Breast epithelium (tissue), 3 donors: ENCODE measurements at regions not wholly inside any gene's neighbourhood (a gene's known extent, or its start where the extent isn't known, plus 50 kb on each side); places are given as distances from the start of the nearest gene placed in this dataset.

Experiments used
- POLR2A ChIP-seq: fragments of 450-650 bp; IDR thresholded peaks from one replicate; pipeline ENCODE4 v1.6.1; 2016; ENCODE audit warnings: antibody characterized with exemption, mild to moderate bottlenecking, moderate library complexity
- POLR2AphosphoS5 ChIP-seq, 3 donors: sonication (generic); formaldehyde crosslinking; IDR thresholded peaks; one replicate each; pipeline ENCODE4 v1.6.1; 2017; ENCODE audit warnings: antibody characterized with exemption in 3 of 3
- TF ChIP-seq, protein P1 (sequence below), 3 donors: fragments of 450-650 bp; IDR thresholded peaks; one replicate each; pipeline ENCODE4 v1.5.1; 2016 to 2017; ENCODE audit warnings: antibody characterized with exemption in 3 of 3, mild to moderate bottlenecking in 3 of 3, moderate library complexity in 3 of 3

DNA sequence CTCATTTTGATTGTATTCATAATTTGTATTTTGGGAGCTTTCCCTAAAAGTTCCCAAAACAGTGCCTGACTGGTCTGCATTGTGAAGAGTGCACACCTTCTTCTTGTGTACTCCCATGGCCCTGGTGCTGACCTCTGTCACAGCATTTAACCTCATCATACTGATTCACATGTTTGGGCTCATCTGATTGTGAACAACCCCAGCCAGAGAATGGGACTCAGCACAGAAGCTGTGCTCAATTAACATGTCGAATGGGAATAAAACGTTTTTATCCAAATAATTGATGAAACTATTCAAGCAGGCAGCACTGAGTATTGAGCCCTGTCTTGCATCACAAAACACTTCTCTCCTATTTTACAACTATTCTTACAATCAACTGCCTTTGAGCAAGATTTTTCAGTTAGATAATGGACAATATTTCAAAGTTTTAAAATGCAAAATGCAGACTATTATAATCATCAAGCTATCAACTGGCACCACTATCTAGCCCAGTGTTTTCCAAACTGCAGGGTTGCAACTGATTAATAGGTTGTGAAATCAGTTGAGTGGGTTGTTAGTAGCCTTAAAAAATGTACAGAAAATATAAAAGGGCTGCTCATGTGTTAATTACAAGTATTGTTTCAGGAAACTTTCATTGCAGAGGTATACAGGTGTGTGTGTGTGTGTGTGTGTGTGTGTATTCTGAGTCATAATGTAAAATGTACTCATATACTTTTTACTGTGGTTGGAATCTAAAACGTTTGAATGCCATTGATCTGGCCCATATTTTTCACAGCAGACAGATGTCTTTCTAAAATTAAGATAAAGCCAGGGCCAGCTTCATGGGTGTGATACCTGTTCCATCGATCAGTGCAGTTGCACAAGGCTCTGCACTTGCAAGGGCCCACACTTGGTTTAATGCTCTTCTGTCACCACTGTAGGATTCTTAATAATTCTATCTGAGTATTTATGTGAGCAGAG is 190.5 kb downstream of the PIK3R1 start:
- TF ChIP-seq, protein P1, sequence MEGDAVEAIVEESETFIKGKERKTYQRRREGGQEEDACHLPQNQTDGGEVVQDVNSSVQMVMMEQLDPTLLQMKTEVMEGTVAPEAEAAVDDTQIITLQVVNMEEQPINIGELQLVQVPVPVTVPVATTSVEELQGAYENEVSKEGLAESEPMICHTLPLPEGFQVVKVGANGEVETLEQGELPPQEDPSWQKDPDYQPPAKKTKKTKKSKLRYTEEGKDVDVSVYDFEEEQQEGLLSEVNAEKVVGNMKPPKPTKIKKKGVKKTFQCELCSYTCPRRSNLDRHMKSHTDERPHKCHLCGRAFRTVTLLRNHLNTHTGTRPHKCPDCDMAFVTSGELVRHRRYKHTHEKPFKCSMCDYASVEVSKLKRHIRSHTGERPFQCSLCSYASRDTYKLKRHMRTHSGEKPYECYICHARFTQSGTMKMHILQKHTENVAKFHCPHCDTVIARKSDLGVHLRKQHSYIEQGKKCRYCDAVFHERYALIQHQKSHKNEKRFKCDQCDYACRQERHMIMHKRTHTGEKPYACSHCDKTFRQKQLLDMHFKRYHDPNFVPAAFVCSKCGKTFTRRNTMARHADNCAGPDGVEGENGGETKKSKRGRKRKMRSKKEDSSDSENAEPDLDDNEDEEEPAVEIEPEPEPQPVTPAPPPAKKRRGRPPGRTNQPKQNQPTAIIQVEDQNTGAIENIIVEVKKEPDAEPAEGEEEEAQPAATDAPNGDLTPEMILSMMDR (IDR thresholded peaks at IDR 0.05): no peak
- TF ChIP-seq POLR2A: no peak
- TF ChIP-seq POLR2AphosphoS5 (IDR thresholded peaks at IDR 0.05): no peak
